Thyroid gland (tissue), 4 donors: ENCODE measurements at regions not wholly inside any gene's neighbourhood (a gene's known extent, or its start where the extent isn't known, plus 50 kb on each side); places are given as distances from the start of the nearest gene placed in this dataset.
"Not testable (repeated sequence)": the region's sequence is repeated elsewhere in the genome, so short reads cannot be mapped to it uniquely, and the experiment has no call there.

Experiments used
- DNase-seq, 2 donors: peaks; one replicate each; pipeline ENCODE4 v3.0.0-alpha.2; 2019
- H3K27ac ChIP-seq, 3 donors: fragments of 200-600 bp; sonication (generic); 1 replicate in 2 of 3; 2 replicates in 1 of 3; pipeline ENCODE4 v1.5.1; 2016 to 2019; ENCODE audit warnings: mild to moderate bottlenecking in 1 of 3, moderate library complexity in 1 of 3
- H3K27me3 ChIP-seq: fragments of 200-600 bp; sonication (generic); one replicate; pipeline ENCODE4 v1.5.1; 2019
- H3K36me3 ChIP-seq, 2 donors: fragments of 200-600 bp; sonication (generic); one replicate each; pipeline ENCODE4 v1.5.1; 2016 to 2019
- H3K4me1 ChIP-seq, 2 donors: fragments of 200-600 bp; sonication (generic); one replicate each; pipeline ENCODE4 v1.5.1; 2017 to 2019
- H3K4me3 ChIP-seq, 3 donors: fragments of 200-600 bp; sonication (generic); replicated peaks in 1 of 3; 1 replicate in 2 of 3; 2 replicates in 1 of 3; pipeline ENCODE4 v1.5.1; 2016; ENCODE audit warnings: mild to moderate bottlenecking in 1 of 3
- H3K9me3 ChIP-seq: fragments of 200-600 bp; sonication (generic); one replicate; pipeline ENCODE4 v1.5.1; 2017
- POLR2A ChIP-seq, 2 donors: fragments of 450-650 bp; IDR thresholded peaks; one replicate each; pipeline ENCODE4 v1.6.1; 2017; ENCODE audit warnings: antibody characterized with exemption in 2 of 2, mild to moderate bottlenecking in 2 of 2, moderate library complexity in 1 of 2
- WGBS, 2 donors: methylation state at CpG; one replicate each; pipeline ENCODE4 v1.1.5; 2017; 5-methylcytosine and 5-hydroxymethylcytosine counted together
- intact Hi-C: fragments of 100-400 bp; cut with DNase I; formaldehyde crosslinking; loops from one replicate; pipeline ENCODE4 v1.15.1; 2023
- TF ChIP-seq, protein P1 (sequence below), 6 experiments: fragments of 200-600 bp in 3 of 6; fragments of 450-650 bp in 3 of 6; sonication (generic) in 3 of 6; IDR thresholded peaks; one replicate each; pipeline ENCODE4 v1.5.1; 2016 to 2019; ENCODE audit warnings: antibody characterized with exemption in 6 of 6, mild to moderate bottlenecking in 2 of 6, inconsistent platforms in 1 of 6, moderate library complexity in 1 of 6

DNA sequence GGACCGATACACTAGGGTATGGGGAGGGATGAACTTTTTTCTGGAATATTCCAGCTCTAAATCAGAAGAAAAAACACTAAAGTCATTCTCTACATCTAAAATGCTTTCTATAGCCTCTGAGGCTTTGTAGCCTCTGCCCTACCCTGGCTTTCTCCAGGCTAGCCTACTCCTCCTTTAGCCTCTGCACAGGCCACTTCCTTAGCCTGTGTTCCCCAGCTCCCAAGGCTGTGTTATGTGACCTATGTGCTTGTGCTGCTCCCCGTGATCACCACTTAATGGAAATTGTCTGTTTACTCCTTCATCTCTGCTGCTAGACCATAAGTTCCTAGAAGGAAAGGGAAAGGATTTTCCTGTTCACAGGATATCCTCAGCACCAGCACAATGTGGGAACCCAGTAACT, 92.8 kb downstream of the SEC16B start:
- no peaks in the 10 kb centered on the region for H3K27me3 ChIP-seq
- intact Hi-C loops, result no loop called here
- no peaks in the 10 kb centered on the region for H3K36me3 ChIP-seq
- H3K27ac ChIP-seq, result no peak overlapping the region
- H3K4me1 ChIP-seq, result no peaks in the 10 kb centered on the region
- 79 to 82% methylated on average over 2 of the region's 2 CpGs for WGBS, 2 donors
- no peak for DNase-seq
- no peaks in the 10 kb centered on the region for H3K9me3 ChIP-seq
- H3K4me3 ChIP-seq, result no peak overlapping the region
- TF ChIP-seq POLR2A (IDR thresholded peaks at IDR 0.05), result no peak
- TF ChIP-seq, protein P1, sequence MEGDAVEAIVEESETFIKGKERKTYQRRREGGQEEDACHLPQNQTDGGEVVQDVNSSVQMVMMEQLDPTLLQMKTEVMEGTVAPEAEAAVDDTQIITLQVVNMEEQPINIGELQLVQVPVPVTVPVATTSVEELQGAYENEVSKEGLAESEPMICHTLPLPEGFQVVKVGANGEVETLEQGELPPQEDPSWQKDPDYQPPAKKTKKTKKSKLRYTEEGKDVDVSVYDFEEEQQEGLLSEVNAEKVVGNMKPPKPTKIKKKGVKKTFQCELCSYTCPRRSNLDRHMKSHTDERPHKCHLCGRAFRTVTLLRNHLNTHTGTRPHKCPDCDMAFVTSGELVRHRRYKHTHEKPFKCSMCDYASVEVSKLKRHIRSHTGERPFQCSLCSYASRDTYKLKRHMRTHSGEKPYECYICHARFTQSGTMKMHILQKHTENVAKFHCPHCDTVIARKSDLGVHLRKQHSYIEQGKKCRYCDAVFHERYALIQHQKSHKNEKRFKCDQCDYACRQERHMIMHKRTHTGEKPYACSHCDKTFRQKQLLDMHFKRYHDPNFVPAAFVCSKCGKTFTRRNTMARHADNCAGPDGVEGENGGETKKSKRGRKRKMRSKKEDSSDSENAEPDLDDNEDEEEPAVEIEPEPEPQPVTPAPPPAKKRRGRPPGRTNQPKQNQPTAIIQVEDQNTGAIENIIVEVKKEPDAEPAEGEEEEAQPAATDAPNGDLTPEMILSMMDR (IDR thresholded peaks at IDR 0.05), result no peak

DNA sequence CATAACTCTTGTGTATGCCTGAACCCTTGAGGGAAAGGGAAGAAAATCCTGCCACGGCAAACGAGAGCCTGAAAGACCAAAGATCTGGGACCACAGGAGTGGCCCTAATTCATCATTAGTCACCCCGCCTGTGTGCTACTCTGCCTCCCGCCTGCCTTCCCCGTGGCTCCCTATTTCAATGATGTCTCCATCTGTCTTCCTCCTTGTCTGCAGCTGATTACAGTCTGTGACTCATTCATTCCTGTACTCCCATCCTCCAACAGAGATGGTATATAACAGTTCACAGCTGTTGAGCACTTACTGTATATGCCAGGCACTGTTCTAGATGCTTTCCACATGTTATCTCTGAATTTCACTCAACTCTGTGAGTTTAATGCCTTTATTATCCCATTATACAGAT, 96.6 kb downstream of the SEC16B start:
- Histone ChIP-seq H3K9me3 (no peaks in the 10 kb centered on the region), H3K4me1 (no peaks in the 10 kb centered on the region), H3K27me3 (no peaks in the 10 kb centered on the region), H3K36me3 (no peaks in the 10 kb centered on the region), H3K27ac (no peak overlapping the region), H3K4me3 (no peak overlapping the region)
- intact Hi-C loops, result no loop called here
- TF ChIP-seq, protein P1 (IDR thresholded peaks at IDR 0.05), result no peak
- TF ChIP-seq POLR2A (IDR thresholded peaks at IDR 0.05), result no peak
- WGBS, 2 donors, result 62 to 63% methylated on average over 5 of the region's 5 CpGs
- DNase-seq, result no peak

DNA sequence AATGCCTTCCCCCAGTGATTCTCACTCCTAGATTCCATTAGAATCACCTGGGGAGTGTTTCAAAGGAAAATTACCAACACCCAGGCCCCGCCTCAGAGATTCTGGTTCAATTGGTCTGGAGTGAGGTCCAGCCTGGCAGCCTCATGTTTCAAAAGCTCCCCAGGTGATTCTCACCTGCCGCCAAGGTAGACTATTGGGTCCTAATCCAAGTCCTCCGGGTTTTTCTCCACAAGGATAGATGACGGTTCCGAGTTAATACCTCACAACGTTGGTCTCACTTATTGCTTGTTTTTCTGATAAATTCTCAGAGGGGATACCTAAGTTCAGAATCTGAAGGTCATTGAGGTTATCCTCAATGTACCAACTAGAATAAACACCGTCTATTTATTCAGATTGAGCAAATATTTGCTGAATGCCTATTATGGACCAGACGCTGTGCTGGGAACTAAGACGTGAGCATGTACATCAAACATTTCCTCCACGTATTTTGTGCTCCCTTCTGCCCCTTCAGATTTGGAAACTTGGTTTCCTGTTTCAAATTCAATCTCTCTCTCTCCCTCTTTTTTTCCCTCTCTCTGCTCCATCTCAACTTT, 97.5 kb downstream of the SEC16B start:
- Histone ChIP-seq H3K27me3 (no peaks in the 10 kb centered on the region), H3K9me3 (no peaks in the 10 kb centered on the region), H3K27ac (no peak overlapping the region), H3K4me3 (no peak overlapping the region), H3K36me3 (no peaks in the 10 kb centered on the region), H3K4me1 (no peaks in the 10 kb centered on the region)
- 65 to 75% methylated on average over 10 of the region's 10 CpGs for WGBS, 2 donors
- intact Hi-C loops, result no loop called here
- TF ChIP-seq POLR2A (IDR thresholded peaks at IDR 0.05), result no peak
- TF ChIP-seq, protein P1 (IDR thresholded peaks at IDR 0.05), result no peak
- DNase-seq, result no peak

DNA sequence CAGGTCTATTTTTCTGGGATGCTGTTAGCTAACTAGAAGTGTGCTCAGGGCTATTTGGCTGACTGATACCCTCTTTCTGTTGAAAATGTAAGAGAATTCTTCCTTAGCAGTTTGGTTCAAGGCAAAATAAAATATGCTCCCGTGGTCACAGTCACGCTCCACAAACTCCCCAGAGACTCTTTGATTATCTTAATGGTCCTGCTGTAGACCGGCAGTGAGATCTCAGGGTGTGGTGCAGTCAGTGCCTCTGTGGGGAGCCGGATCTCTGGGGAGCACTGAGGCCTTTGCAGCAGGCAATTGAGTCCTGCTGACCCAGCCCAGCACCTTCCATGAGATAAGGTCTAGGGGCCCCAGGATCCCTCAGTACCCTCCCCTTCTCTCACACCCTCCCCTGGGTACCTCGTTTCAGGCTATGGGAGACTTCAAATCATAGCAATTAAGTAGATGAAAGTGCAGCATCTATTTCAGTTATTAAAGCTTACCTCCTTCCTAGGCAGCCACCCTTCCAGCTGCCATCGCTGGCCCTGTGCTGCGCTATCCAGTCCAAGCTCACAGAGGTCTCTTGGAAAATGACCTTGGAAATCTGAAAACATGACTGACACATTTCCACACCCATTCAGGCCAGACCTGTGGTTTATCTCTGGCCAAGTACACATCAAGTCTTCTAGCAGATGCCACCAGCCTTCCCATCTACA, 98.1 kb downstream of the SEC16B start:
- WGBS, 2 donors, result 53 to 55% methylated on average over 7 of the region's 7 CpGs
- no peak for TF ChIP-seq POLR2A (IDR thresholded peaks at IDR 0.05)
- TF ChIP-seq, protein P1 (IDR thresholded peaks at IDR 0.05), result no peak

DNA sequence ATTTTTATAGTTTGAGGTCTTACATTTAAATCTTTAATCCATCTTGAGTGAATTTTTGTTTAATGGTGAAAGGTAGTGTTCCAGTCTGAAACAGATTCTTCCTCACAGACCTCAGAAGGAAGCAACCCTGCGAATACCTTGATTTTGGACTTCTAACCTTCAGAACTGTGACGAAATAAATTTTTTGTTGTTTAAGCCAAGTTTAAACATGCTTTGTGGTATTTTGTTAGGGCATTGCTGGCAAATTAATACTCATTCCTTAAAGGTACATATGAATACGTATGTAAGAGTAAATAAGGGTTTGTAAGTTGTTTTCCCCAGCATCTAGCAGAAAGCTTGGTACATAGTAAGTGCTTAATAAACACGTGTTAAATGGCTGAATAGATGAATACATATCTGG, 100.3 kb downstream of the SEC16B start:
- TF ChIP-seq, protein P1 (IDR thresholded peaks at IDR 0.05), result no peak
- no peak for TF ChIP-seq POLR2A (IDR thresholded peaks at IDR 0.05)
- H3K27ac ChIP-seq, result no peak overlapping the region

More for the DNA sequence above, 98.1 kb downstream of the SEC16B start:
- Histone ChIP-seq H3K9me3 (no peaks in the 10 kb centered on the region), H3K27me3 (no peaks in the 10 kb centered on the region), H3K36me3 (no peaks in the 10 kb centered on the region), H3K4me1 (no peaks in the 10 kb centered on the region), H3K27ac (no peak overlapping the region), H3K4me3 (no peak overlapping the region)
- DNase-seq, result no peak
- intact Hi-C loops, result no loop called here

DNA sequence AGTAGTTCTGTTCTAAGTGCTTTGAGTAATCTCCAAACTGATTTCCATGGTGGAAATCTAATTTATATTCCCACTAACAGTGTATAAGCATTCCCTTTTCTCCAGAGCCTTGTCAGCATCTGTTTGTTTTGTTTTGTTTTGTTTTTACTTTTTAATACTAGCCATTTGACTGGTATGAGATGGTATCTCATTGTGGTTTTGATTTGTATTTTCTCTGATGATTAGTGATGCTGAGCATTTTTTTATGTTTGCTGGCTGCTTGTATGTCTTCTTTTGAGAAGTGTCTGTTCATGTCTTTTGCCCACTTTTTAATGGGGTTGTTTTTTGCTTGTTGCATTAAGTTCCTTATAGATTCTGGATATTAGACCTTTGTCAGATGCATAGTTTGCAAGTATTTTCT, 100.8 kb downstream of the SEC16B start:
- H3K36me3 ChIP-seq, DNase-seq, intact Hi-C loops, H3K4me1 ChIP-seq, H3K27me3 ChIP-seq, H3K9me3 ChIP-seq, H3K4me3 ChIP-seq, H3K27ac ChIP-seq: not testable (repeated sequence)

More for the DNA sequence above, 100.3 kb downstream of the SEC16B start:
- 93 to 94% methylated on average over 4 of the region's 4 CpGs for WGBS, 2 donors
- H3K9me3 ChIP-seq, result no peaks in the 10 kb centered on the region
- no peak for DNase-seq
- H3K4me1 ChIP-seq, result no peaks in the 10 kb centered on the region
- intact Hi-C loops, result no loop called here
- H3K36me3 ChIP-seq, result no peaks in the 10 kb centered on the region
- no peaks in the 10 kb centered on the region for H3K27me3 ChIP-seq
- no peak overlapping the region for H3K4me3 ChIP-seq
